ENCODE measurements at regions not wholly inside any gene's neighbourhood (a gene's known extent, or its start where the extent isn't known, plus 50 kb on each side); places are given as distances from the start of the nearest gene placed in this dataset.
"Not testable (repeated sequence)": the region's sequence is repeated elsewhere in the genome, so short reads cannot be mapped to it uniquely, and the experiment has no call there.

DNA sequence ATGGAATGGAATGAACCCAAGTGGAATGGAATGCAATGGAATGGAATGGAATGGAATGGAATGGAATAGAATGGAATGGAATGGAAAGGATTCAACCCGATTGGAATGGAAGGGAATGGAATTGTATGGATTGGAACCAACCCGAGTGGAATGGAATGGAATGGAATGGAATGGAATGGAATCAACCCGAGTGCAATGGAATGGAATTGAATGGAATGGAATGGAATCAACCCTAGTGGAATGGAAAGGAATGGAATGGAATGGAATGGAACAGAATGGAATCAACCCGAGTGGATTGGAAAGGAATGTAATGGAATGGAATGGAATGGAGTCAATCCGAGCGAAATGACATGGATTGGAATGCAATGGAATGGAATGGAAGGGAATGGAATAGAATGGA is 1144.9 kb downstream of the RPIA start:
- H3K36me3 ChIP-seq (ENCODE audit: insufficient read depth, low read length); H3K9ac ChIP-seq (ENCODE audit: low read depth, low read length); H3K4me1 ChIP-seq (ENCODE audit: insufficient read depth, low read length): not testable (repeated sequence)
- peaks cover 33% of the 10 kb centered on the region for H3K9me3 ChIP-seq (ENCODE audit: control insufficient read depth, insufficient read depth, low read length)

DNA sequence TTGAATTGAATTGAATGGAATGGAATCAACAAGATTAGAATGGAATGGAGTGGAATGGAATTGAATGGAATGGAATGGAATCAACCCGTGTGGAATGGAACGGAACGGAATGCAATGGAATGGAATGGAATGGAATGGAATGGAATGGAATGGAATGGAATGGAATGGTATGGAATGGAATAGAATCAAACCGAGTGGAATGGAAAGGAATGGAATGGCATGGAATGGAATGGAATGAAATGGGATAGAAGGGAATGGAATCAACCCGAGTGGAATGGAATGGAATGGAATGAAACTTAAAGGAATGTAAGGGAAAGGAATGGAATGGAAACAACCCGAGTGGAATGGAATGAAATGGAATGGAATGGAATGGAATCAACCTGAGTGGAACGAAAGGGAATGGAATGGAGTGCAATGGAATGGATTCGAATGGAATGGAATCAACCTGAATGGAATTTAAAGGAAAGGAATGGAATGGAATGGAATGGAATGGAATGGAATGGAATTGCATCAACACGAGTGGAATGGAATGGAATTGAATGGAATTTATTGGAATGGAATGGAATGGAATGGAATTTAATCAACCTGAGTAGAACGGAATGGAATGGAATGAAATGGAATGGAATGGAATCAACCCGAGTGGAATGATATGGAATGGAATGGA is 1146.6 kb downstream of the RPIA start:
- no peaks in the 10 kb centered on the region for H3K4me1 ChIP-seq (ENCODE audit: insufficient read depth, low read length)
- no peaks in the 10 kb centered on the region for H3K36me3 ChIP-seq (ENCODE audit: insufficient read depth, low read length)
- no peak overlapping the region for H3K9ac ChIP-seq (ENCODE audit: low read depth, low read length)
- H3K9me3 ChIP-seq (ENCODE audit: control insufficient read depth, insufficient read depth, low read length), result peaks cover 33% of the 10 kb centered on the region

DNA sequence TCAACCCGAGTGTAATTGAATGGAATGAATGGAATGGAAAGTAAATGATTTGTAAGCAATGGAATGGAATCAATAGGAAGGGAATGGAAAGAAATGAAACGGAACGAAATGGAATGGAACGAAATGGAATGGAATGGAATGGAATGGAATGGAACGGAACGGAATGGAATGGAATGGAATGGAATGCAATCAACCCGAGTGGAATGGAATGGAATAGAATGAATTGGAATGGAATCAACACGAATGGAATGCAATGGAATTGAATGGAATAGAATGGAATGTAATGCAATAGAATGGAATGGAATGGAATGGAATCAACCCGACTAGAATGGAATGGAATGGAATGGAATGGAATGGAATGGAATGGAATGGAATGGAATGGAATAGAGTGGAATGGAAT is 1148.7 kb downstream of the RPIA start:
- peaks cover 29% of the 10 kb centered on the region for H3K9me3 ChIP-seq (ENCODE audit: control insufficient read depth, insufficient read depth, low read length)
- H3K36me3 ChIP-seq (ENCODE audit: insufficient read depth, low read length); H3K4me1 ChIP-seq (ENCODE audit: insufficient read depth, low read length): not testable (repeated sequence)

DNA sequence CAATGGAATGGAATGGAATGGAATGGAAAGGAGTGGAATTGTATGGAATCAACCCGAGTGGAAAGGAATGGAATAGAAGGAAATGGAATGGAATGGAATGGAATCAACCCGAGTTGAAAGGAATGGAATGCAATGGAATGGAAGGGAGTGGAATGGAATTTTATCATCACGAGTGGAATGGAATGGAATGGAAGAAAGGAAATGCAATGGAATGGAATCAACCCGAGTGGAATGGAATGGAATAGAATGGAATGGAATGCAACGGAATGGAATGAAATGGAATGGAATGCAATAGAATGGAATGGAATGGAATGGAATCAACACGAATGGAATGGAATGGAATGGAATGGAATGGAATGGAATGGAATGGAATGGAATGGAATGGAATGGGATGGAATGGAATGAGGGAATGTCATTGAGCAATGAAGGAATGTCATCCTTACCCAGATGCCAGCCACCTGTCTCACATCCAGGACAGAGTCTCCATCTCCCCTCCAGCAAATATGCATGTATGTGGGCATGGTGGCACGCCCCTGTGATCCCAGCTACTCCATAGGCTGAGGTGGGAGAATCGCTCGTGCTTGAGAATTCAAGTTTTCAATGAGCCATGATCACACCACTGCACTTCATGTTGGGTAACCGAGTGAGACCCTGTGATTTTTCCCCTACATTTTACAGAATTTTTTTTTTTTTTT is 1149.5 kb downstream of the RPIA start:
- not testable (repeated sequence) for H3K4me1 ChIP-seq (ENCODE audit: insufficient read depth, low read length)

More for the DNA sequence above, 1148.7 kb downstream of the RPIA start:
- H3K9ac ChIP-seq (ENCODE audit: low read depth, low read length), result not testable (repeated sequence)

DNA sequence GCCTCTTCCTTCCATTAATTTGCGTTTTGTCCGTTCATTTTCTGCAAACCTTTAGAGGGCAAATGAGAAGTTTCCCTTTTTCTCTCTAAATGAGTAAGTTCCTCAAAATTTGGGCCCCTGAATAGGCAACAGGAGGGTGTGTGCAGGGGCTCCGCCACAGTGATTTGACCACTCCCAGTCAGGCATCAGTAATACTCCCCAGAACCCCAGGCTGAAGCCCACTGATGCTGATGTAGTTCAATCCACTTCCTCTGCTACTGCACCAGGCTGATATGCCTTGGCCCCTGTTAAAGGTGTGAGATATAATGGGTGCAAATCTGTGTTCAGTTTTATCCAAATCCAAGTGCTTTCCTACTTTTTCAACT is 1150.0 kb downstream of the RPIA start:
- H3K9ac ChIP-seq (ENCODE audit: low read depth, low read length), result no peak overlapping the region
- no peaks in the 10 kb centered on the region for H3K36me3 ChIP-seq (ENCODE audit: insufficient read depth, low read length)
- H3K4me1 ChIP-seq (ENCODE audit: insufficient read depth, low read length), result no peaks in the 10 kb centered on the region
- H3K9me3 ChIP-seq (ENCODE audit: control insufficient read depth, insufficient read depth, low read length), result peaks cover 20% of the 10 kb centered on the region

More for the DNA sequence above, 1149.5 kb downstream of the RPIA start:
- H3K9me3 ChIP-seq (ENCODE audit: control insufficient read depth, insufficient read depth, low read length), result peaks cover 23% of the 10 kb centered on the region
- not testable (repeated sequence) for H3K36me3 ChIP-seq (ENCODE audit: insufficient read depth, low read length); H3K9ac ChIP-seq (ENCODE audit: low read depth, low read length)

DNA sequence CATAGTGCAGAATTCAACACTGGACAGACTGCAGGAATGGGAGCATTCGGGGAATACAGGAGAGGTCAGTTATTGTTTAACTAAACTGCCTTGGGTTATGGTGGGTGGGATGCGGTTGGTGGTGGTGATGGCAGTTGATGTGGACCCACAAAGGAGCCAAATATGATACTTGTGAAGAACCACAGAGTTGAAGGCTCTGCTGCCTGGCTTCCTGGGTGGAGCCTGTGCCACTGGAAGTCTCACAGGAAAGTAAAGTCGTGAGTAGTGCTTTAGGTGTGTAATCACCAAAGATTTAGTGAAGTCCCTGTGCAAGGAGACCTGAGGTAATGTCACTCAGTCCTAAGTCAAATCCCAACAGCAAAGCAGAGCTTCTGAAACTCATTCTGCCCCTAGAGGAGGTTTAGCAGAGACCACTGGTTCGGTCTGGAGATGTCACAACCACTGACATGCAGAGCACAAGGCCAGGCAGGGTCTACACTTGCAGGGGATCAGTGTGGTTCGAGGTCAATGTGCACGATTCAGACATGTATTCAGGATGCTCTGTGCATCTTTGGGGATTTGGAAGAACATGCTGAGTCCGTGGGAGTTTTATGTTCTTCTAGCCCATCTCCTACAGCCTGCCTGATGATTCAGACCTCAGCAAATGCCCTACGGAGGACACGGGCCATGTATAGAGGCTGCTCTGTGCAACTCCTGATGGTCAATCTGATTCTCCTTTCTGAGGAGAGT is 1150.9 kb downstream of the RPIA start:
- H3K36me3 ChIP-seq (ENCODE audit: insufficient read depth, low read length), result no peaks in the 10 kb centered on the region
- H3K9ac ChIP-seq (ENCODE audit: low read depth, low read length), result no peak overlapping the region
- no peaks in the 10 kb centered on the region for H3K4me1 ChIP-seq (ENCODE audit: insufficient read depth, low read length)
- peaks cover 15% of the 10 kb centered on the region for H3K9me3 ChIP-seq (ENCODE audit: control insufficient read depth, insufficient read depth, low read length)

DNA sequence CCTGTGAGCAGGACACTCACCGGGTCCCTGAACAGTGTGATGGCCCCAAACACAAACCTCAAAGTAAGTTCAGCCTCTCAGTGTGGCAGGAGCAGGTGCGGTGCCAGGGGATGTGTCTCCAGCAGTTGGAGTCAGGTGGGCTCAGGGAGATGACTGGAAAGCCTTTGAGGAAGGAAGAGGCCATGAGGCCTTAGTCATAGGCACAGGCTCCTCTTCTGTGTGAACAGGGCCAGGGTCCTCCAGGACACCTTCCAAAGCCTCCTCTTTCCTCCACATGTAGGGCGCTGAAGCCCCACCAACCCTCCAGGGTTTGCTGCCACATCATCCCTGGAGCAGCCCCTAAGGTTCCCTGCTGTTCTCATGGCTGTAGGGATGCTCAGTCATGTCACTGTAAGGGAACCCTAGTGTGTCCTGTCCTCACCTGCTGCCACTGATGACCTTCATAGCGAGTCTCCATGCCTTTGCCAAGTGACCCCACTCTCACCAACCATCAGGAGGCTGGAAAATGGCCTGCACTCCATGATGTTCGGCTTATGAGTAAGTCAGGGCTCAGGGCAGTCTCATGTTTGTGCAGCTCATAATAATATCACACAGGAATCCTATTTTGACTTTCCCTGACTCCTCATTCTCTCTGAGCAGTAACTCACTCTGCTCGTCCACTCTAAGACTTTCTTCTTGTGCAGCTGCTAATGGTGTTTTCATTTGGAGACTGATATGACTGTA is 1152.9 kb downstream of the RPIA start:
- Histone ChIP-seq H3K9me3 (ENCODE audit: control insufficient read depth, insufficient read depth, low read length) (peaks cover 5% of the 10 kb centered on the region; the same call in 1 of the 2 replicates), H3K4me1 (ENCODE audit: insufficient read depth, low read length) (no peaks in the 10 kb centered on the region), H3K36me3 (ENCODE audit: insufficient read depth, low read length) (no peaks in the 10 kb centered on the region), H3K9ac (ENCODE audit: low read depth, low read length) (no peak overlapping the region)

DNA sequence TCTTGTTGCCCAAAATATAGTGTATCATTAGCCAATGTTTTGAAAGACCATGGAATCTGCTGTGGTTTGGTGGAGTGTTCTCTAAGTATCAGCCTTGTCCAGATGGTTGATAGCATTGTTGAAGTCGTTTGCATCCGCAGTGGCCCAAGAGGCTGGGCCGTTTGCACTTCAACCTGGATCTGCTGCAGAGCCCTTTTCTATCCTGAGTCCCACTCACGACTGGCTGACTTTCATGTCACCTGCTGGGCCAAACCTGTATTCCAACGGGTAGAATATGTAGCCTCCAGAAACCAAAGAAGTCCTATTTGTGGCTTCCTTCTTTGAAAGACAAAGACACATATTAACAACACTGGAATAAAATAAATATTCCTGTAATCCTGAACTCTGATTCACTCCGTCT is 1154.1 kb downstream of the RPIA start:
- Histone ChIP-seq H3K9ac (ENCODE audit: low read depth, low read length) (no peak overlapping the region), H3K4me1 (ENCODE audit: insufficient read depth, low read length) (no peaks in the 10 kb centered on the region), H3K9me3 (ENCODE audit: control insufficient read depth, insufficient read depth, low read length) (no peaks in the 10 kb centered on the region), H3K36me3 (ENCODE audit: insufficient read depth, low read length) (no peaks in the 10 kb centered on the region)

DNA sequence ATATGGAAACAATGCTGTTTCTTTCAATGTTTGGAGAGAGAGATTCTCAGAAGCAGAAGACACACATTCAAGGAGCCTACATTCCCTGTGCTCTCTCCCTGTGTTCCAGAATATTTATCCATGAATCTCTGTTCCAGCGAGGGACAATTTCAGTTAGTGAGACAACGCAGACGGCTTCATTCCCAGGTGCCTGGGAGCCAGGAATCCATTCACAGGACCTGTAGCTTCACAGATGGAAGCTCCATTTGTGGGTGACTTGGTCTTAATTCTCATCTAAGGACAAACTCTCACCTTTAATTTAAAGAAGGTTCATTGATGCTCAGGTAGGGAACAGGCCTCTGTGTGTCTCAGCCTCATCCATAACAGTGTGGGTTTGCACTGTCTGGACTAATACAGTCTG is 1156.6 kb downstream of the RPIA start:
- H3K4me1 ChIP-seq (ENCODE audit: insufficient read depth, low read length), result no peaks in the 10 kb centered on the region
- no peaks in the 10 kb centered on the region for H3K9me3 ChIP-seq (ENCODE audit: control insufficient read depth, insufficient read depth, low read length)
- no peak overlapping the region for H3K9ac ChIP-seq (ENCODE audit: low read depth, low read length)
- H3K36me3 ChIP-seq (ENCODE audit: insufficient read depth, low read length), result no peaks in the 10 kb centered on the region

DNA sequence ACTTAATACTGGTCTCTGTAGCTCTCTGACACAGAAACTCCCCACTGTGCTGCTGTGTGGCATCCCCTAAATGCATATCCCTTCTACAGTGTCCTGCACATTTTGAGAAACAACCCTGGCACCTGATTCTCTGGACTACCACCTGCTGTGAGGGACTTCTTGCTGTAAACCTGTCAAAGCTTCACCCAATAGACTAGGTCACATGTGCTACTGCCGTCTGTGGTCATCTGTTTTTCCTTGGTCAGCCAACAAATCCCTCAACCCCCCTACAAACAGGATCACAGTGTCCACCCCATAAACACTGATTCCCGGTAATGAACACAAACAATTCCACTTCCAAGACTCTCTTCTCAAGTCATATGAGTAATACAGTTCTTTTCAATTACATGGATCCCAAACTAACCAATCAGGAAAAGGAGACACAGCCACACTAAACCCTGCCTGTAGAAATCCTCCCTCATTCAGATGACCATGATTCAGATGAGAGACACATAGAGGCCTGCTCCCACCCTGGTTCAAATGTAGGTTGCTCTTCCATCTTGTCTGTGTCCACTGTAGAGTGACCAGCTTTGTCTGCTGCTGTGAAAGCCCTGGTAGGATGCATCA is 1157.4 kb downstream of the RPIA start:
- H3K36me3 ChIP-seq (ENCODE audit: insufficient read depth, low read length), result no peaks in the 10 kb centered on the region
- no peaks in the 10 kb centered on the region for H3K4me1 ChIP-seq (ENCODE audit: insufficient read depth, low read length)
- H3K9me3 ChIP-seq (ENCODE audit: control insufficient read depth, insufficient read depth, low read length), result no peaks in the 10 kb centered on the region
- no peak overlapping the region for H3K9ac ChIP-seq (ENCODE audit: low read depth, low read length)

DNA sequence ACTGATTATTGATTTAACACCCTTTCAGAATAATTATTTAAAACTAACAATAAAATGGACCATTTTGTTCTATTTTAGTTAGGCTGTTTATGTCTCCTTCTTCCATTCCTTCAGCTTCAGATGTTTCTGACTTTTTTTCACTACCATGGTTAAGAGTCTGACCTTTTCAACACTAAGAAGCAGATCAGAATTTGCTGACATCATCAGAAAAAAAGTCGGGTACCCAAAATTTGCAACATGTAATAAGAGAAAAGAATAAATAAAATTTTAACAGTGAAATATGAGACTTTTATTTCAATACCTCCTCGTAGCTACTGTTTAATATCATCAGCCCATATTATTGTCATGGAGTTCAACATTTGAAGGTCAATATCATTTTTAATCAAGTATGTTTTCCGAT is 1158.3 kb downstream of the RPIA start:
- Histone ChIP-seq H3K9me3 (ENCODE audit: control insufficient read depth, insufficient read depth, low read length) (no peaks in the 10 kb centered on the region), H3K36me3 (ENCODE audit: insufficient read depth, low read length) (no peaks in the 10 kb centered on the region), H3K4me1 (ENCODE audit: insufficient read depth, low read length) (no peaks in the 10 kb centered on the region)

DNA sequence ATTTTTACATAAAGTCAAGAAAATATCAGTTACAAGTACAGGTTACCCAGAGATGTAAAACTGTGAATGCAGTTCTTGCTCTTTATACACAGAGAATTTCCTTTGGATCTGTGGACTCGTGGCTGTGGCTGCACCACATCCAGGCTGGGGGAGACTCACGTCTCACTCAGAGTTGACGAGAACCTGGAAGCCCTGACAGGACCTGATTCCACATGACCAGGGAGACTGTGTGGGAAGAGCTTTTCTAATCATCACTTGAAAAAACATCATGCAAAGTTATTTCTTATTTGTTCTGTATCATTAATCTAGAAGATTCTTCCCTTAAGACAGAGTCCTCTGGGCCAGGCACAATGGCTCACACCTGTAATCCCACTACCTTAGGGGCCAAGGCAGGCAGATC is 1159.0 kb downstream of the RPIA start:
- Histone ChIP-seq H3K36me3 (ENCODE audit: insufficient read depth, low read length) (no peaks in the 10 kb centered on the region), H3K9me3 (ENCODE audit: control insufficient read depth, insufficient read depth, low read length) (no peaks in the 10 kb centered on the region), H3K4me1 (ENCODE audit: insufficient read depth, low read length) (no peaks in the 10 kb centered on the region)

More for the DNA sequence above, 1158.3 kb downstream of the RPIA start:
- H3K9ac ChIP-seq (ENCODE audit: low read depth, low read length), result no peak overlapping the region

DNA sequence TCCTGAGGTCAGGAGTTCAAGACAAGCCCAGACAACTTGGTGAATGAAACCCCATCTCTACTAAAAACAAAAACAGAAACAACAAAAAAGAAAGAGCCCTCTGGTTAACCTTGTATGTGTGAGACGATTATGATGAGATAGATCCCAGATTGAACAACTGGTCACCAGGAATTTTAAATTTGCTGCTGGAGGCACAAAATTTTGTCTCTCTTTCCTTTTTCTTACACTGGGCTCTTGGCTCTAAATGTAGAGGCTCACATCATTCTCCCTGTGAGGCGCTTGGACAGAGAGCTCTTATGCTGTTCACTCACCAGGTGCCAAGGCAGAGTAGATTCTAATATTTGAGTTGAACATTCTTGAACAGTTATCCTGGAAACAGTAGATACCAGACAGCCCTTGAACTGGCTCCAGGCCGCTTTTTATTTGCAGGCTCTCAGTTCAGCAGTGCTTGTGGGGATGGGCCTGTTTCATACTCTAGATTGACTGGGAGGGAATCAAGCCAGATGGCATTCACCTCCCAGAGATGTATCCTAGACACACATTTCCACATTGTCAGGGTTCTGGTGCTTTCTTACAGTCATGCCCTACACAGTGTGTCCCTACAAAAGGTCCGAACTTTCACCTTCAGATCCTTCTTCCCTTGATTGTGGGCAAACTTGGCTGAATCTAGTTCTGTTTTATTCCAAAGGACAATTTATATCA is 1159.6 kb downstream of the RPIA start:
- Histone ChIP-seq H3K9ac (ENCODE audit: low read depth, low read length) (no peak overlapping the region), H3K4me1 (ENCODE audit: insufficient read depth, low read length) (no peaks in the 10 kb centered on the region), H3K9me3 (ENCODE audit: control insufficient read depth, insufficient read depth, low read length) (no peaks in the 10 kb centered on the region), H3K36me3 (ENCODE audit: insufficient read depth, low read length) (no peaks in the 10 kb centered on the region)

More for the DNA sequence above, 1159.0 kb downstream of the RPIA start:
- no peak overlapping the region for H3K9ac ChIP-seq (ENCODE audit: low read depth, low read length)

DNA sequence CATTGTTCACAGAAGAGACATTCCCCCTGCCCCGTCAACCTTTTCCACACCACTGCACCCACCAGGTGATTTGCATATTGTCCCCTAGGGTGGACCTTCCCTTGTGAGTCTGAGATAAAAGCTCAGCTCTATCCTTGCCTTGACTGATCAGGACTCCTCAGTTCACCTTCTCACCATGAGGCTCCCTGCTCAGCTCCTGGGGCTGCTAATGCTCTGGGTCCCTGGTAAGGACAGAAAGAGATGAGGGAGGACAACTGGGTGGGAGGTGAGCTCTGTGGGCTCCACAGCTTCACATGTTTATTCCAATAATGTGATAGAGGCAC is 1160.1 kb downstream of the RPIA start:
- Histone ChIP-seq H3K9me3 (ENCODE audit: control insufficient read depth, insufficient read depth, low read length) (no peaks in the 10 kb centered on the region), H3K4me1 (ENCODE audit: insufficient read depth, low read length) (no peaks in the 10 kb centered on the region), H3K9ac (ENCODE audit: low read depth, low read length) (no peak overlapping the region), H3K36me3 (ENCODE audit: insufficient read depth, low read length) (no peaks in the 10 kb centered on the region)
